ENCODE measurements at regions not wholly inside any gene's neighbourhood (a gene's known extent, or its start where the extent isn't known, plus 50 kb on each side); places are given as distances from the start of the nearest gene placed in this dataset.

DNA sequence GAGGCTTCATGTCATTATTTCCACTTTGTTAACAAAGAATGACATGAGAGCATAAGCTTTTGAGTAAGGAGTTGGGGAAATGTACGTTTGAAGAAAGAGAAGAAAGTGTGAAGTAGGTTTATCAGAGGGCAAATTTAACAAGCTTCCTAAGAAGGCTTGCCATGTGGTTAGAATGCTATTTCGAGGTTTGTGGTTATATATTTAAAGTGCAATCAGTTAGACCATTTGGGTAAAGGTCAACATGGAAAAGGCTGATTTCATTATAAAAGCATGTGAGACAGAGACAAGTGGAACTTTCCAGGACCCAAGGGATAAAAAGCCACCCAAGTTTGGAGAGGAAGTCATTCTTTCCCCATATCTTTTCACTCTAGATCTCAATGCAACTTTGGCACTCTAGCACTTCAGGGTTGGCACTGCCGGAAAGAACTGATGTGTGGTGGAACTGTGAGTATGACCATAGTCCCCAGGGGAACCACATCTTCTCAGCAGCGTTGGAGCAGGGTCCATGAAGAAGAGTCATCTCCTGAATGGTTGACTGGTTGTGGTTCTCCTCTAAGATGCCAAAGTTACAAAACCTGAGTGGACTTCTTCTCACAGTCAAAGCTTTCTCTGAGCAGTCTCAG, 529.9 kb downstream of the MID1IP1 start:
- no peak for ATAC-seq
- no peaks in the 10 kb centered on the region for H3K36me3 ChIP-seq (replicated peaks in 1 of 2; ENCODE audit: insufficient read depth in 1 of 2, low read depth in 2 of 2)
- WGBS, 2 donors = 60 to 65% methylated on average over 3 to 4 of the region's 4 CpGs
- no peaks in the 10 kb centered on the region for H3K4me1 ChIP-seq
- H3K27ac ChIP-seq = no peak overlapping the region
- H3K9me3 ChIP-seq = no peaks in the 10 kb centered on the region
- no peaks in the 10 kb centered on the region for H3K27me3 ChIP-seq
- TF ChIP-seq CTCF (IDR thresholded peaks at IDR 0.05) = no peak
- TF ChIP-seq POLR2A (IDR thresholded peaks at IDR 0.05) = no peak
- no peak overlapping the region for H3K4me3 ChIP-seq
- intact Hi-C loops (cut with DNase I) = no loop called here
- DNase-seq = no peak

DNA sequence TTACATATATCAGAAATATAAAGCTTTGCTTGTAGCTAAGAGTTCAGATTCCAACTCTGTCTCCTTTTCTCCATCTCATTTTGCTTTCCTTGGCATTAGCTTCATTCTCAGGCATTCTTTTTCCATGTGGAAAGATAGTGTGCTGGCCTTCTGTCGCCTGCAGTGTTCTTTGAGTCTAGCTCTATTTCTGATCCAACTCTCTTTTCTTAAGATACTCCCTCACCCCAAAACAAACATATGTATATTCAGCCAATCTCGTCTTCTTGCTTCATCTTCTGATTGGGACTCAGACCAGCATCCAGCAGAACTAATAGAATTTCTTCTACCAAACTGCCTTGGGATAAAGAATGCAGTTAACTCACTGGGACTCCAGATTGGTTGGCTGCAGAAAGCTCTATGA, 532.2 kb downstream of the MID1IP1 start:
- intact Hi-C loops (cut with DNase I) = no loop called here
- DNase-seq (no peak), ATAC-seq (no peak)
- H3K4me3 ChIP-seq = no peak overlapping the region
- no peaks in the 10 kb centered on the region for H3K36me3 ChIP-seq (replicated peaks in 1 of 2; ENCODE audit: insufficient read depth in 1 of 2, low read depth in 2 of 2)
- TF ChIP-seq POLR2A (IDR thresholded peaks at IDR 0.05) (no peak), CTCF (IDR thresholded peaks at IDR 0.05) (no peak)
- WGBS, 2 donors = 73 to 81% methylated on average over 2 of the region's 2 CpGs
- no peaks in the 10 kb centered on the region for H3K4me1 ChIP-seq
- H3K27me3 ChIP-seq = no peaks in the 10 kb centered on the region
- H3K9me3 ChIP-seq = no peaks in the 10 kb centered on the region
- no peak overlapping the region for H3K27ac ChIP-seq

GRCh38 chrX:39335513-39336235, 534.4 kb downstream of the MID1IP1 start:
- intact Hi-C loops (cut with DNase I) = no loop called here
- Histone ChIP-seq H3K4me1 (no peaks in the 10 kb centered on the region), H3K27ac (no peak overlapping the region), H3K4me3 (no peak overlapping the region), H3K9me3 (no peaks in the 10 kb centered on the region), H3K27me3 (no peaks in the 10 kb centered on the region), H3K36me3 (replicated peaks in 1 of 2; ENCODE audit: insufficient read depth in 1 of 2, low read depth in 2 of 2) (no peaks in the 10 kb centered on the region)
- ATAC-seq = no peak
- TF ChIP-seq CTCF (IDR thresholded peaks at IDR 0.05) = no peak
- TF ChIP-seq POLR2A (IDR thresholded peaks at IDR 0.05) = no peak
- DNase-seq = peak in 1 of 4 donors; percentile 24
- 56 to 73% methylated on average over 4 to 6 of the region's 6 CpGs for WGBS, 2 donors

- Histone ChIP-seq H3K4me1 (no peaks in the 10 kb centered on the region), H3K9me3 (no peaks in the 10 kb centered on the region), H3K27me3 (no peaks in the 10 kb centered on the region), H3K36me3 (replicated peaks in 1 of 2; ENCODE audit: insufficient read depth in 1 of 2, low read depth in 2 of 2) (no peaks in the 10 kb centered on the region), H3K27ac (peak overlapping the region in 1 of 4 donors; percentile 50), H3K4me3 (no peak overlapping the region)
- no peak for ATAC-seq
- 12 to 20% methylated on average over 4 to 5 of the region's 5 CpGs for WGBS, 2 donors
- DNase-seq = no peak
- intact Hi-C loops (cut with DNase I) = no loop called here
- TF ChIP-seq CTCF (IDR thresholded peaks at IDR 0.05) = no peak
- TF ChIP-seq POLR2A (IDR thresholded peaks at IDR 0.05) = no peak
Observed at GRCh38 chrX:39336671-39337311, 535.5 kb downstream of the MID1IP1 start.

Data from body of pancreas (tissue), 4 donors.